HEK293T (cell line): ENCODE measurements at regions not wholly inside any gene's neighbourhood (a gene's known extent, or its start where the extent isn't known, plus 50 kb on each side); places are given as distances from the start of the nearest gene placed in this dataset.

Source experiments
- CTCF ChIA-PET: fragments of 350-600 bp; formaldehyde crosslinking; extraction: SDS; loops from one replicate; lab custom pipeline; 2021; ENCODE audit warnings: antibody characterized with exemption, inconsistent platforms; lab: Yijun Ruan, JAX
- POLR2A ChIA-PET: fragments of 350-600 bp; formaldehyde crosslinking; extraction: SDS; loops from one replicate; lab custom pipeline; 2020; ENCODE audit warnings: antibody characterized with exemption, inconsistent platforms; lab: Yijun Ruan, JAX
- DNase-seq: peaks from one replicate; pipeline ENCODE4 v3.0.0; 2012; ENCODE audit warnings: mixed read lengths; ENCODE audit errors: extremely low spot score
- ARNT ChIP-seq: fragments of 450-650 bp; IDR thresholded peaks from 2 replicates; pipeline ENCODE4 v1.6.1; 2017; ENCODE audit warnings: mild to moderate bottlenecking
- BHLHE40 ChIP-seq: fragments of 450-650 bp; IDR thresholded peaks from 2 replicates; pipeline ENCODE4 v1.6.1; 2016; ENCODE audit warnings: mild to moderate bottlenecking, moderate library complexity, borderline replicate concordance
- CTBP1 ChIP-seq: fragments of 450-650 bp; IDR thresholded peaks from 2 replicates; pipeline ENCODE4 v1.6.1; 2016; ENCODE audit warnings: borderline replicate concordance
- ELF4 ChIP-seq: fragments of 450-650 bp; IDR thresholded peaks from 2 replicates; pipeline ENCODE4 v1.6.1; 2017; ENCODE audit warnings: antibody characterized with exemption
- FOXA1 ChIP-seq: fragments of 450-650 bp; IDR thresholded peaks from 2 replicates; pipeline ENCODE4 v1.6.1; 2016; ENCODE audit warnings: mild to moderate bottlenecking
- FOXK2 ChIP-seq: fragments of 450-650 bp; IDR thresholded peaks from 2 replicates; pipeline ENCODE4 v1.6.1; 2016; ENCODE audit warnings: mild to moderate bottlenecking
- FOXM1 ChIP-seq: fragments of 450-650 bp; IDR thresholded peaks from 2 replicates; pipeline ENCODE4 v1.6.1; 2017; ENCODE audit warnings: mild to moderate bottlenecking, borderline replicate concordance
- HDGF ChIP-seq: fragments of 450-650 bp; IDR thresholded peaks from 2 replicates; pipeline ENCODE4 v1.6.1; 2017; ENCODE audit warnings: antibody characterized with exemption, borderline replicate concordance
- L3MBTL2 ChIP-seq: fragments of 450-650 bp; conservative IDR thresholded peaks from 2 replicates; pipeline ENCODE4 v1.6.1; 2016; ENCODE audit warnings: mild to moderate bottlenecking
- LEF1 ChIP-seq: fragments of 450-650 bp; IDR thresholded peaks from 2 replicates; pipeline ENCODE4 v1.6.1; 2017; ENCODE audit warnings: mild to moderate bottlenecking, borderline replicate concordance
- NFRKB ChIP-seq: fragments of 450-650 bp; IDR thresholded peaks from 2 replicates; pipeline ENCODE4 v1.6.1; 2016; ENCODE audit warnings: mild to moderate bottlenecking, moderate library complexity
- PKNOX1 ChIP-seq: fragments of 450-650 bp; IDR thresholded peaks from 2 replicates; pipeline ENCODE4 v1.6.1; 2016
- SP1 ChIP-seq: fragments of 450-650 bp; IDR thresholded peaks from 2 replicates; pipeline ENCODE4 v1.6.1; 2017
- SUZ12 ChIP-seq: fragments of 450-650 bp; IDR thresholded peaks from 2 replicates; pipeline ENCODE4 v1.6.1; 2016; ENCODE audit warnings: mild to moderate bottlenecking
- TARDBP ChIP-seq: fragments of 450-650 bp; IDR thresholded peaks from 2 replicates; pipeline ENCODE4 v1.6.1; 2016
- ZNF384 ChIP-seq: fragments of 450-650 bp; IDR thresholded peaks from 2 replicates; pipeline ENCODE4 v1.6.1; 2016

- POLR2A ChIA-PET: no interaction called here
- CTCF ChIA-PET: no interaction called here
- DNase-seq: no peak
- TF ChIP-seq LEF1 (no peak), SP1 (no peak), NFRKB (no peak), FOXA1 (no peak), TARDBP (no peak), ZNF384 (no peak), ELF4 (no peak)
These were observed 143.7 kb upstream of the NAALADL2 start for GRCh38 chr3:174715386-174715785.

DNA sequence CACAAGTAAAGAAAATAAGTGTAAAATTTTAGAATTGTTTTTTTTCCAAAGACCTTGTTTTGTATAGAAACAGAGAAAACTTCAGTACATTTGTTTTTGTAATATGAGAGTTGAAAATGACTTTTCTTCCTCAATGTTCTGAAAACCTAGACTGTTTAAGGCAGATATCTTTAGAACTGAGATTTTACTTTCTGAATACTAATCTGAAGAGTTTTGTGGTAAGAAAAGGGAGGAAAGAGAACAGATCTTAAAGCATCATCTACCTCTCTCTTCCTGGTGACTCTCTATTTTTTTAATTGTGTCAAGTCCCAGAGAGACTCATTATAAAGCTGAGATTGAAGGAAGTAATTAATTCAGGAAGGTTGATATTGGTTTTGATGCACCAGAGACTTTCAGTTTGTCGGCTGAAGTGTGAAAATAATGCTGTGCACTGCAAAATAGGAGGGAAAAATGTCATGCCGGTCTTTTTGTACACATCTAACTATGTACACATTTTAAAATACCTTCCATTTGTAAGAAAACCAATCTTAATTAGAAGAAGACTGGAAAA is 142.1 kb upstream of the NAALADL2 start:
- POLR2A ChIA-PET: no interaction called here
- no peak for DNase-seq
- CTCF ChIA-PET: no interaction called here
- TF ChIP-seq NFRKB (no peak), FOXM1 (no peak), L3MBTL2 (no peak), PKNOX1 (no peak), SP1 (no peak), TARDBP (no peak), BHLHE40 (no peak)

DNA sequence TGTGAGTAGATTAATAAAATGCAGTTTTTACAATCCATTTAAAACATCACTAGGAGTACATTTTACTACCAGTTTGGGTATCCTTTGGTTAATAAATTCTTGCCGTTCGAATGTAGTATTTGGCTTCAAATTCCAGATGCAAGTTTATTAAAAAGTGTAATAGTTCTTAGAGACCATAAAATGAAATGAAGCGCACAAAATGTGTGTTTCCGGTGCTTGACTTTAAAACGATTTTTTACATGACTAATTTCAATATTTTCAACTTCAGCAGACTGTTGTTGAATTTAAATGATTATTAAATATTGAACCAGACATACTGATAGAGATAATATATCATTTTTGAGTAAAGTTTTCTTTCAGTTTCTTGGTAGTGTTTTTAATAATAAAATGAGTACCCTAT is 138.4 kb upstream of the NAALADL2 start:
- POLR2A ChIA-PET: no interaction called here
- no peak for DNase-seq
- TF ChIP-seq FOXM1: no peak
- TF ChIP-seq L3MBTL2: no peak
- no peak for TF ChIP-seq LEF1
- no peak for TF ChIP-seq PKNOX1
- no peak for TF ChIP-seq ARNT
- no peak for TF ChIP-seq FOXK2
- no peak for TF ChIP-seq SUZ12
- CTCF ChIA-PET: no interaction called here

GRCh38 chr3:174725303-174725702 is 133.8 kb upstream of the NAALADL2 start:
- TF ChIP-seq ELF4: no peak
- no peak for TF ChIP-seq HDGF
- TF ChIP-seq SP1: no peak
- no peak for TF ChIP-seq TARDBP
- no peak for TF ChIP-seq ZNF384
- no peak for TF ChIP-seq FOXA1
- no peak for DNase-seq
- ChIA-PET CTCF (no interaction called here), POLR2A (no interaction called here)

DNA sequence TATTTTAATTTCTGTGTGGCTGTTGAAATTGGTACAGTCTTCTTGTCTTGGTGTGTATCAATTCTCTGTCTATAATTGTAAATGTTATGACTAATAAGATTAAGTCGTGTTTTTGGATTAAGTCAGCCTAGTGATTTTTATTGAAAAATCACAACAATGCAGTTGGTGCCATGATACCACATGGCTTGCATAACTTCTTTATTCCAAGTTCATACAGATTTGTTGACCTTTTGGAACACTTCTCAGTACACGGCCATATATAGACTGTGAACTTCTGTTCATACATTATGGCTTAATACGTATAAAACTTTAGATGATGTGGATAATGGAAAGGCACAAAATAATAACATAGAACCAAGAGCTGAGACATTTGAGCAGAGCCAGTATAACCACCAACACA is 121.2 kb upstream of the NAALADL2 start:
- TF ChIP-seq HDGF (no peak), ELF4 (no peak), LEF1 (no peak), PKNOX1 (no peak), CTBP1 (no peak), ARNT (no peak), FOXK2 (no peak), SUZ12 (no peak)
- ChIA-PET CTCF (no interaction called here), POLR2A (no interaction called here)
- no peak for DNase-seq

DNA sequence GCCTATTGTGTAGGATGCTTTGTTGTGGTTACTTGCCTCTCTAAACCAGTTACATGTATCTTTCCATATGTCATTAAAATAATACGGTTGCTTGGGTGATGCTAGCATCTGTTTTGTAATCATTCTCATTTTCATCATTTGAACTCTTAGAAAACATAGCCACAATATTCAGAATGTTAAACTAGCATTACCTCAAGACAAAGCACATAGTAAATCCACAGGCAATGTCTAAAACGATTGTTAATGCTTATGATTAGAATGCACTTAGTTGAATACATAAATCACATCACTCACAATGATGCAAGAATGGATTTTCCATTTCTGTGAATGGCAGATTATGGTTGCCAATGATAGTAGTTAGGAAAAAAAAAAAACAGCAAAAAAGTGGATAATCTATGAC is 110.0 kb upstream of the NAALADL2 start:
- no peak for DNase-seq
- POLR2A ChIA-PET: no interaction called here
- no peak for TF ChIP-seq FOXK2
- TF ChIP-seq TARDBP: no peak
- no peak for TF ChIP-seq SUZ12
- no peak for TF ChIP-seq PKNOX1
- TF ChIP-seq L3MBTL2: no peak
- no peak for TF ChIP-seq NFRKB
- no peak for TF ChIP-seq ZNF384
- TF ChIP-seq FOXA1: no peak
- no peak for TF ChIP-seq CTBP1
- TF ChIP-seq LEF1: no peak
- no peak for TF ChIP-seq ARNT
- no peak for TF ChIP-seq FOXM1
- CTCF ChIA-PET: no interaction called here
